ENCODE measurements at regions not wholly inside any gene's neighbourhood (a gene's known extent, or its start where the extent isn't known, plus 50 kb on each side); places are given as distances from the start of the nearest gene placed in this dataset.
"Not testable (repeated sequence)": the region's sequence is repeated elsewhere in the genome, so short reads cannot be mapped to it uniquely, and the experiment has no call there.

DNA sequence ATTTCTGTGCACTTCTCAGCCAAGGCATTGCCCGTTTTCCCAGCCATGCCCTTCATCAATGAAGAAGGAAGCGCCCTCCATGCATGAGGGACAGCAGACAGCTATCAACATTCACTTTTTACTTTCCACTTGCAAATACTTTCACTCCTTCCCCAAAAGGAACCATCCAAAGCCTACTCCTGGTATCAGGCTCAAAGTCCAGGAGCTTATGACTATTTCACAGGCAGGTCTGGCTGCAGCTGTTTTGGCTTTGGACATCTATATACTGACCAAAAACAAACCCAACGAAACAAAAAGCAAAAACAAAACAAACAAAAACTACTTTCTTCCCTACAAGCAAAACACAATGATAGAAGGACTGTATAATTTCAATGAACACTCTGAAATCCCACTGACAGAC, 825.1 kb downstream of the RNF144A start:
- Mint-ChIP-seq H3K9me3 (peaks cover 1 to 9% of the 10 kb centered on the region in 2 donors), H3K4me3 (no peak overlapping the region), H3K27ac (peak overlapping the region in 1 of 2 donors; percentile 16), H3K36me3 (ENCODE audit: insufficient read depth) (peaks cover 8% of the 10 kb centered on the region), H3K27me3 (no peaks in the 10 kb centered on the region), H3K4me1 (ENCODE audit: low read depth in 2 of 2) (peaks cover 54 to 68% of the 10 kb centered on the region in 2 donors)
- no peak for ATAC-seq (replicated peaks)
- DNase-seq: no peak

DNA sequence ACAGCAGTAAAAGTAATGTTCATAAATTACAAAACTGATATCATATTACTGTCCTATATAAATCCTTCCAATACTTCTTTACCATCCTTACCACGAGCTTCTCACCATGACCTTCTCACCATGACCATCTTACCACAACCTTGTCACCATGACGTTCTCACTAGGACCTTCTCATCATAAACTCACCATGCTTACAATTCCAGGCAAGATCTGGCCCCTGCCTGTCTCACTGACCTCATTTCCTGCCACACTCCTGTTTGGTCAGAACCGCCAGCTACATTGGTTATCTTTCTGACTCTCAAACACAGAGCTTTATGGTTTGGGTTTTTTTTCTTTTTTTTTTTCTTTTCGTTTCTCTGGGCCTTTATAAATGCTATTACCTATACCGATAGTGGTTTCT, 827.6 kb downstream of the RNF144A start:
- DNase-seq (peak; percentile 72 to 76 (median 75)), ATAC-seq (replicated peaks) (peak; percentile 91)
- Mint-ChIP-seq H3K27ac (peak overlapping the region; percentile 31 to 61), H3K4me1 (ENCODE audit: low read depth in 2 of 2) (peaks cover 50 to 67% of the 10 kb centered on the region in 2 donors), H3K9me3 (peaks cover 1 to 9% of the 10 kb centered on the region in 2 donors), H3K36me3 (ENCODE audit: insufficient read depth) (peaks cover 17% of the 10 kb centered on the region), H3K4me3 (peak overlapping the region; percentile 35 to 41), H3K27me3 (no peaks in the 10 kb centered on the region)

DNA sequence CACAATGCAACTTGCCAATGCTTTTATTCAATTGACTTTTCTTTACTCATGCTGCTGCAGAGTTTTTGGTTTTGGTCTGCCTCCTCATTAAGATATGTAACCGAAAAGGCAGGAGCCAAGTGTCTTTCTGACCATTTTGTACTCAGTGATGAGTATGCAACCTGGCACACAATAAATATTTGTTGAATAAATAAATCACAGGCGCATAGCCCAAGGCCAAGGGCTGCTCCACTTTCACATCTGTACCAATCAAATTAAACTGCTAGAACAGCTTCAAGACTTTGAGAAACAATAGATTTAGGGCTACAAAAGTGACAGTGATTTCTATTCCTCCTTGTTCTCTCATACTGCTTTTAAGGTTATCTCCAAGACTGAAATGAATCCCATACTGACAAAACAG, 828.2 kb downstream of the RNF144A start:
- no peak for DNase-seq
- H3K27ac Mint-ChIP-seq: peak overlapping the region; percentile 31 to 61

DNA sequence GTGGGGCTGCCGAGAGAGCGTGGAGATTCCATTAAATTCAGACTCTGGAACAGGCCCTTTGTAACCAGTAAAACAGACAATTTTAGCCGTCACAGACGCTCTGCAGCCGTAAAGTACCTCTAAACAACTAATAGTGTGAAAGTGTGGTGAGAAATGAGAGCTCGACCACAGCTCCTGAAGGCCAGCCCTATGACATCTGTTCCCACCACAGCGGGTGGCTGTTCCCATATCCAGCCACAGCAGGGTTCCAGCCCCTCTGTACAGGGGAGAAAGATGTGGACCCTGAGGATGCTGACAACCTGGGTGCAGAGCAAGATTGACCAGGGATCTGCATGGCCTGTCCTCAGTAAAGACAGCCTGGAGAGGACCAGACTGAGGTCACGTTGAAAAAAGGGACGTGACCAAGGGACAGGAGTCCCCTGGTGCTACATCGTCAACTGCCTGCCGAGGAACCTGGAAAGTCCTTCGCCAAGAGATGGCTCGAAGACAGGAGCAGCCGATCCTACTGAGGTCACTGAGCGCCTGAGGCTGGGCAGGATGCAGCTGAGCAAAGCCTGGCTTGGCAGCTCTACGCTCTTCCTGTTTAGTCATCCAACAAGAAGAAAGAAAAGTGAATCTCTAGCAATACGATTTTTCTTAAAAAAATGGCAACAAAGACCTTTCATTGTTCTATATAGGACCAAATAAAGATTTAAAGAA, 831.7 kb downstream of the RNF144A start:
- DNase-seq: peak; percentile 25 to 36 (median 26)
- peaks cover 5 to 12% of the 10 kb centered on the region in 2 donors for H3K9me3 Mint-ChIP-seq
- ATAC-seq (replicated peaks): peak; percentile 40
- no peaks in the 10 kb centered on the region for H3K27me3 Mint-ChIP-seq
- H3K4me3 Mint-ChIP-seq: peak overlapping the region; percentile 65 to 72
- H3K4me1 Mint-ChIP-seq (ENCODE audit: low read depth in 2 of 2): peaks cover 28 to 44% of the 10 kb centered on the region in 2 donors
- H3K36me3 Mint-ChIP-seq (ENCODE audit: insufficient read depth): peaks cover 17% of the 10 kb centered on the region
- H3K27ac Mint-ChIP-seq: peak overlapping the region; percentile 91 to 93

More for the DNA sequence above, 828.2 kb downstream of the RNF144A start:
- peaks cover 46 to 63% of the 10 kb centered on the region in 2 donors for H3K4me1 Mint-ChIP-seq (ENCODE audit: low read depth in 2 of 2)
- no peak for ATAC-seq (replicated peaks)
- peak overlapping the region; percentile 35 to 41 for H3K4me3 Mint-ChIP-seq
- H3K36me3 Mint-ChIP-seq (ENCODE audit: insufficient read depth): peaks cover 17% of the 10 kb centered on the region
- H3K27me3 Mint-ChIP-seq: no peaks in the 10 kb centered on the region
- peaks cover 1 to 9% of the 10 kb centered on the region in 2 donors for H3K9me3 Mint-ChIP-seq

DNA sequence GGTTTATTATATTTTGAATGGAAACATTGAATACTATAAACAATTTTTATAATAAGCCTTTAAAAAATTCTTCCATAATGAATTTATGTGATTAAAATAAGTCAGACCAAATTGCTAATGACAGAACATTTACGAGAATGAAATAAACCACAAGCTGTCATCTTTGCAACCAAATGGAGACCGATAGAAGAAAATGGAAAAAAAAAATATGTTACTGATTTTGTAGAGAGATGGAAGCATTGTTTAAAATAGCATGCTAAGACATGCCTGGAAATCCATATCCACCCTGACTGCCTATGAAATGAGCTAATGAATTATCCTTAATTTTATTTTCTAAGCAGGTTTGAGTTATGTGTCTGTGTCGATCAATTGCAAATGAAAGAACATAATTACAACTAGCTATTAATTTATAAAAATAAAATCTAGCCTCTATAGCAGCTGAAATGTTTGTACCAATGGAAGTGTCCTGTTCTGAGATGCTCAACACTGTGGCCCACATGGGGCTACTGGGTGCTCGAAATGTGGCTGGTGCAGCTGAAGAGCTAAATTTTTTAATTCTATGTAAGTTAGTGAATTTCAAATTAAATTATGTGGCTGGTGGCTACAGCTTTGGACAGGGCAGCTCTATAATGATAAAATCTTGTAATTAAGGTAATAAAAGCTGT, 832.8 kb downstream of the RNF144A start:
- Mint-ChIP-seq H3K4me1 (ENCODE audit: low read depth in 2 of 2) (peaks cover 21 to 35% of the 10 kb centered on the region in 2 donors), H3K9me3 (peaks cover 4 to 17% of the 10 kb centered on the region in 2 donors), H3K36me3 (ENCODE audit: insufficient read depth) (peaks cover 13% of the 10 kb centered on the region), H3K27me3 (no peaks in the 10 kb centered on the region), H3K4me3 (no peak overlapping the region), H3K27ac (no peak overlapping the region)
- ATAC-seq (replicated peaks): no peak
- no peak for DNase-seq

DNA sequence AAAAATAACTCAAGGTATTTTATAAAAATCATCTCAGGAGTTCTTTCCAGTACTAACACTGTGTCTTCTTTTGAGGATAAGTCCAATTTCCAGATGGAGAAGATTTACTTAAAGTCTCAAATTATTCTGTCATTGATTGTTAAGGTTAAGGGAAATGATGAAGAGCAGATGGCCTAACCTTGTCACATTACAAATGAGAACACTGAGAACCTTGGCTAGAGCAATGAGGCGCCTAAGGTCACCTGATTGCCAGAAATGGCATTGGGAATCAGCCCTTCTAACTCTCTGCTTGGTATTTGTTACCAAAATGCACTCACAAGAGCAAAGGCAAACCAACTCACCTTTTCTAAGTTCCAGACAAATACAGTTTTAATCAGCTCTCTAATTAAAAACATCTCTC, 835.1 kb downstream of the RNF144A start:
- H3K36me3 Mint-ChIP-seq (ENCODE audit: insufficient read depth): peaks cover 10% of the 10 kb centered on the region
- ATAC-seq (replicated peaks) (no peak), DNase-seq (no peak)

DNA sequence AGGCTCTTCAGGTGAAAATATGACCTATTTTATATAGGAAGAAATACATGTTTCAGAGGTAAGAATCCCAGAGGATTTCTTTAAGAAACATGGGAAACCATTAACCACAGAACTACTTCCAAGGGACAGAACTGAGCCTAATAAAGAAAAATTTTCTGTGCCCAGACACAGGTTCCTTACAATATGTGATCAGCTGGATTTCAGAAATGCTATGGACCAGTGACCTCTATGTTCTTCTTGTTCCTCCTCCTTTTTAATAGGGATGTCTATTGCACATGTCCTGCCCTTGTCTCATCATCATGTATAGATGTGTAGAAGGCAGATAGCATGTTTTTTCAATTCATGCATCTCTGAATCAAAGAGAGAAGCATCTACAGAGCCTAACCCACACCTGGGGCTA, 836.6 kb downstream of the RNF144A start:
- no peak overlapping the region for H3K4me3 Mint-ChIP-seq
- no peak overlapping the region for H3K27ac Mint-ChIP-seq
- peaks cover 4 to 7% of the 10 kb centered on the region in 2 donors for H3K4me1 Mint-ChIP-seq (ENCODE audit: low read depth in 2 of 2)

More for the DNA sequence above, 835.1 kb downstream of the RNF144A start:
- H3K27ac Mint-ChIP-seq: no peak overlapping the region
- peaks cover 11 to 19% of the 10 kb centered on the region in 2 donors for H3K4me1 Mint-ChIP-seq (ENCODE audit: low read depth in 2 of 2)
- H3K4me3 Mint-ChIP-seq: no peak overlapping the region
- peaks cover 4 to 17% of the 10 kb centered on the region in 2 donors for H3K9me3 Mint-ChIP-seq
- no peaks in the 10 kb centered on the region for H3K27me3 Mint-ChIP-seq

DNA sequence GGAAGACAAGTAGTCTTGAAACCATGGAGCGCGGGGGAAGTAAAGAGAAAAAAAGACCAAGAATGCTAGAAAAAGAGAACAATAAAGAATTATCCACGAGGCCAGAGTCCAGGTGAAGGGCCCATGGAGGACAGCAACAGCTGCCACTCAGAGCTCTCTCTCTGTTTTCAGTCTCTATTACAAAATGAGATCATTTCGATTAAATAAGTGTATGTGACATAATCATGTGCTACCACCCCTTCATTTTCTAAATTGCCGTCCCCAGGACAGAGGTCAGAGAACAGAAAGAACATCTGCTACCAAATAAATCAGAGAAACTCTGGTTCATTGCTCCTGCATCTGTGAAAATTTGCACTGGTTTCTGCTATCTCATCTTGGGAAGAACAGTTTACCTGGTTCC, 838.7 kb downstream of the RNF144A start:
- Mint-ChIP-seq H3K9me3 (peaks cover 4 to 17% of the 10 kb centered on the region in 2 donors), H3K27ac (no peak overlapping the region), H3K27me3 (no peaks in the 10 kb centered on the region), H3K4me1 (ENCODE audit: low read depth in 2 of 2) (no peaks in the 10 kb centered on the region), H3K36me3 (ENCODE audit: insufficient read depth) (no peaks in the 10 kb centered on the region), H3K4me3 (no peak overlapping the region)
- DNase-seq (no peak), ATAC-seq (replicated peaks) (no peak)

More for the DNA sequence above, 836.6 kb downstream of the RNF144A start:
- no peaks in the 10 kb centered on the region for H3K27me3 Mint-ChIP-seq
- ATAC-seq (replicated peaks) (no peak), DNase-seq (no peak)
- peaks cover 3% of the 10 kb centered on the region for H3K36me3 Mint-ChIP-seq (ENCODE audit: insufficient read depth)
- peaks cover 4 to 17% of the 10 kb centered on the region in 2 donors for H3K9me3 Mint-ChIP-seq

DNA sequence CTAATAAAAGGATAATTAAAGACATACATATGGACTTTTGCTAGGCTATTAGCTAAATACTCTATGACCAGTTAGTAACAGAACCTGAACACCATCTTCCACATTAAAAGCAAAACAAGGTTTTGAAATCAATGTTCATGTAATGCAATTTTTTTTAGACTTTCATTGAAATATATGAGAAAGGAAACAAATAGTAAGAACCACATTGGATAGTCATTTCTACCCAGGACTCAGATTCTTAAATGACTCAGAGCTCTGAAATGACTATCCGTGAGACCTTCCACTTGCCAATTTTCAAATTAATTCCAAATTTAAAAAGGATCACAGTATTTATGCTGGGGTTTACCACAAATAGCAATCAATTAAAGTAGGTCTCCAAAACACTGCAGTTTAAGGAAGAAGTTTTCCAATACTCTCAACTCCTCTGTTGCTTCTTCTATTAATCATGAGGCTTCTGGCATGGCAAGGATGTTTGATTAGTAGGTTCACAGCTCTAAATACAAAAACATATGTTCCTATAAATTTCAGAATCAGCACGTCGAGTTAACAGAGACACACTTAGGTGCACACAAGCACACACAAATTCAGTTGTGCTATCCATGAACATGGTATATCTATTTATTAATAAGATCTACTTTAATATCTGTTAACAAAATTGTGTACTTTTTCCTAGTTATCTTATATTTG, 841.0 kb downstream of the RNF144A start:
- no peaks in the 10 kb centered on the region for H3K36me3 Mint-ChIP-seq (ENCODE audit: insufficient read depth)

DNA sequence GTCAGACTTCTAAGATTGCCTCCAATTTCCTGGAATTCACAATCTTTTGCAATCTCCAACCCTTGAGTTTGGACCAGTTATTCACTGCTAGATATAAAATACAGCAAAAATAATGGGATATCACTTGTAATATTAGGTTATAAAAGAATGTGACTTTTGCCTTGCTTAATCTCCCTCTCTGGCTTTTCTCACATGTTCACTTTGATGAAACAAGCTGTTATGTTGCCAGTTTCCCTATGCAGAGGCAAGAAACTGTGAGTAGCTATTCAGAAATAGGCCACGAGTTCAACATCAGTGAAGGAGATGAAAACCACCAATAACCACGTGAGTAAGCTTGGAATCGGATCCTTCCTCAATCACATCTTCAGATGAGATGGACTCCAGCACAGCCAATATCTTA, 842.7 kb downstream of the RNF144A start:
- no peak for ATAC-seq (replicated peaks)
- DNase-seq: no peak
- Mint-ChIP-seq H3K36me3 (ENCODE audit: insufficient read depth) (no peaks in the 10 kb centered on the region), H3K27ac (no peak overlapping the region), H3K9me3 (peaks cover 2 to 8% of the 10 kb centered on the region in 2 donors), H3K4me3 (no peak overlapping the region), H3K4me1 (ENCODE audit: low read depth in 2 of 2) (no peaks in the 10 kb centered on the region), H3K27me3 (no peaks in the 10 kb centered on the region)

More for the DNA sequence above, 841.0 kb downstream of the RNF144A start:
- ATAC-seq (replicated peaks) (no peak), DNase-seq (no peak)
- Mint-ChIP-seq H3K4me1 (ENCODE audit: low read depth in 2 of 2) (no peaks in the 10 kb centered on the region), H3K27ac (no peak overlapping the region), H3K4me3 (no peak overlapping the region), H3K9me3 (peaks cover 2 to 12% of the 10 kb centered on the region in 2 donors), H3K27me3 (no peaks in the 10 kb centered on the region)

DNA sequence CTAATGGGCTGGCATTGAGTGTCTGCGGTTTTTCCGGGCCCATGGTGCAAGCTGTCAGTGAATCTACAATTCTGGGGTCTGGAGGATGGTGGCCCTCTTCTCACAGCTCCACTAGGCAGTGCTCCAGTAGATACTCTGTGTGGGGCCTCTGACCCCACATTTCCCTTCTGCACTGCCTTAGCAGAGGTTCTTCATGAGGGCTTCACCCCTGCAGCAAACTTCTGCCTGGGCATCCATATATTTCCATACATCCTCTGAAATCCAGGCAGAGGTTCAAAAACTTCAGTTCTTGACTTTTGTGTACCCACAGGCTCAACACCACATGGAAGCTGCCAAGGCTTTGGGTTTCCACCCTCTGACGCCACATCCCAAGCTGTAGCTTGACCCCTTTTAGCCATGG, 846.2 kb downstream of the RNF144A start:
- ATAC-seq (replicated peaks); H3K27me3 Mint-ChIP-seq: not testable (repeated sequence)

DNA sequence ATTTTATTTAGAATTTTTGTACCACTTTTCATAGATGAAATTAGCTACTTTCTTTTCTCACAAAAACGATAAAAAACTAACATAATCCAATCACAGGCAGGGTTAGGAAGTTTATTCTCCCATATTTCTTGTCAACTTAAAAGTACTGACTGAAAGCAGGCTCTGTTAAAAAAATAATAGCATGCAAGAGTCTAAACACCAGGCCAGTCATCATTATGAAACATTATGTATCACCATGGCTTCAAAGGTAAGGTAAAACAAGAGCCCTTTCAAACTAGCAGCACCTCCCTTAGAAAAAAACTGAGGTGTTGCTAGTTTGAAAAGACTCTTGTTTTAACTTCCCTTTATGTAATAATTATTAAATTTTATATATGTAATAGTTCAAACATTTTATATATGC, 848.0 kb downstream of the RNF144A start:
- no peak overlapping the region for H3K4me3 Mint-ChIP-seq
- DNase-seq (no peak), ATAC-seq (replicated peaks) (no peak)
- no peaks in the 10 kb centered on the region for H3K27me3 Mint-ChIP-seq
- peaks cover 3% of the 10 kb centered on the region for H3K36me3 Mint-ChIP-seq (ENCODE audit: insufficient read depth)
- peaks cover 2 to 8% of the 10 kb centered on the region in 2 donors for H3K9me3 Mint-ChIP-seq
- H3K4me1 Mint-ChIP-seq (ENCODE audit: low read depth in 2 of 2): peaks cover 0 to 5% of the 10 kb centered on the region in 2 donors
- H3K27ac Mint-ChIP-seq: no peak overlapping the region

More for the DNA sequence above, 846.2 kb downstream of the RNF144A start:
- H3K27ac Mint-ChIP-seq; H3K4me1 Mint-ChIP-seq (ENCODE audit: low read depth in 2 of 2); H3K36me3 Mint-ChIP-seq (ENCODE audit: insufficient read depth); H3K4me3 Mint-ChIP-seq; H3K9me3 Mint-ChIP-seq; DNase-seq: not testable (repeated sequence)

DNA sequence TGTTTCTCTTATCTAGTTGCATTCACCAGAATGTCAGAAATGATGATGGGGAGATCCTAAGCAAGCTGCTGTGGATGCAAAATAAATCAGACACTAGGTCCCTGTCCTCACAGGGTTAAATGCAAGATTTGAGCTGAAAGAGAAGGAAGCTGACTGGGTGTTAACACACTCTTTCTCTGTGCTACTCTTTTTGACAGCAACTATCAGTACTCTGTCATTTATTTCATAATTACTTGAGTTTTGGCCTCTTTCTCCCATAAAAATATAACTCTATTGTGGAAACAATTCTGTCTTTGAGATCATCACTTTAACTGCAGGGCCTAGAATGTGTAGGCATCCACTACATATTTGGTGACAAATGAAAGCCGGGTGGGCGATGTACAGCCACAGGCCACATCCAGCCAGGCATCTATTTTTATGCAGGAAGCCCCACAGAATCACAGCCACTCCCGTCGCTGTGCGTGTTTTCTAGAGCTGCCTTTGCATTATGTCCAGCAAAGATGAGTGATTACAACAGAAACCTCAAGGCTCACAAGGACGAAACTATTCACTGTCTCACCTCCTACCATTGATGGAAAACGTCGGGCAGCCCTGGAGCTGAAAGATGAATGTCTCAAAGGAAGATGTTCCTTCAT, 849.0 kb downstream of the RNF144A start:
- ATAC-seq (replicated peaks): no peak
- H3K4me3 Mint-ChIP-seq: no peak overlapping the region
- no peaks in the 10 kb centered on the region for H3K27me3 Mint-ChIP-seq
- peaks cover 2 to 8% of the 10 kb centered on the region in 2 donors for H3K9me3 Mint-ChIP-seq
- H3K4me1 Mint-ChIP-seq (ENCODE audit: low read depth in 2 of 2): peaks cover 0 to 5% of the 10 kb centered on the region in 2 donors
- no peak overlapping the region for H3K27ac Mint-ChIP-seq
- DNase-seq: no peak
- peaks cover 3% of the 10 kb centered on the region for H3K36me3 Mint-ChIP-seq (ENCODE audit: insufficient read depth)
